ENCODE measurements at regions not wholly inside any gene's neighbourhood (a gene's known extent, or its start where the extent isn't known, plus 50 kb on each side); places are given as distances from the start of the nearest gene placed in this dataset.

GRCh38 chr15:95160316-95160715 is 929.0 kb downstream of the MCTP2 start (continued):
- TF ChIP-seq ATF2 (IDR thresholded peaks at IDR 0.05; ENCODE audit: low read length) (no peak), MAX (IDR thresholded peaks at IDR 0.05) (no peak), POLR2A (IDR thresholded peaks at IDR 0.05; ENCODE audit: control extremely low read depth in 1 of 2, low read depth in 2 of 2, low read length in 2 of 2) (no peak)

Measured in H1 (cell line).